ENCODE measurements at regions not wholly inside any gene's neighbourhood (a gene's known extent, or its start where the extent isn't known, plus 50 kb on each side); places are given as distances from the start of the nearest gene placed in this dataset.

DNA sequence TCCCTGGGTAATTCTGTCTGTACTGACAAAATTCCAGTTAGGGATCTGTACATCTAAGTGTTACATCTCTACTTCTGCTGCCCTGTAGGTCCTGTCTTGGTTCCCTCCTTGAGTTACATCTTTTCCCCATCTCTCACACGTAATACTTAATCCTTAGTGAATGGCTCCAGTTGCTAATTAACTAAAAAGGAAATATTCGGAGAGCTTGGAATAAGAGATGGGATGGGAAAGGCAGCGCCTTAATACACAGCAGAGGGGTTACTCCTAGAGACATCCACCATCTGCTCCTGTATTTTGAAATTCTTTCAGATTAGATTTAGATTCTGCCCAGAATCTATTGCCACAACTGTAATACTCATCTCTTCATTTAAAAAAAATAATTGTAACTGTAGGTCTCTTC is 384.0 kb downstream of the SAMD5 start:
- no peak for DNase-seq (ENCODE audit: low read depth)
- no peak overlapping the region for H3K9ac ChIP-seq (ENCODE audit: low read length)

DNA sequence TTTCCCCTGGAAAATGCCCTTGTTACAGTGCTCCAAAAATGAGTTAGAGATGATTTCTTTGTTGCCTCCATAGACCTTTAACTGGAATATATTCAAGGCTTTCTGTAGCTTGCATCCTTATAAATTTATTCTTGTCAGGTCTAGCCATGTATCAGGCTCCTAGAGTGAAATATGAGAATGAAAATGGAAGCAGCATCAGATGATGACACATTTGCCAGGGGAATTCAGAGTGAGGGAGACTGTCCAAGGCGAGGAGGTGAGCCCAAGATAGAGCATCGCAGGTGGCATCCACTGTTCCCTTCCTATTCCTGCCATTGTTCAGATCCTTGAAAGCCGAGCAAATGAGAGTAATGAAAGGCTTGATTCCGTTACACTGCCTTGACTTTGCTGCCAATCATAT is 386.8 kb downstream of the SAMD5 start:
- DNase-seq (ENCODE audit: low read depth), result no peak
- H3K4me3 ChIP-seq (ENCODE audit: low read length), result no peak overlapping the region

More for the DNA sequence above, 384.0 kb downstream of the SAMD5 start:
- H3K9me3 ChIP-seq (ENCODE audit: control insufficient read depth, low read length), result no peaks in the 10 kb centered on the region
- no peaks in the 10 kb centered on the region for H3K36me3 ChIP-seq (ENCODE audit: control insufficient read depth, insufficient read depth, low read length, severe bottlenecking)
- no peaks in the 10 kb centered on the region for H3K27me3 ChIP-seq (replicated peaks; ENCODE audit: control insufficient read depth, insufficient read depth, low read length)
- no peak overlapping the region for H3K4me3 ChIP-seq (ENCODE audit: low read length)
- H3K4me1 ChIP-seq (ENCODE audit: control insufficient read depth, insufficient read depth, low read length), result no peaks in the 10 kb centered on the region

GRCh38 chr6:147900247-147900830 is 391.8 kb downstream of the SAMD5 start:
- DNase-seq (ENCODE audit: low read depth), result no peak
- Histone ChIP-seq H3K9ac (ENCODE audit: low read length) (no peak overlapping the region), H3K27me3 (replicated peaks; ENCODE audit: control insufficient read depth, insufficient read depth, low read length) (no peaks in the 10 kb centered on the region), H3K9me3 (ENCODE audit: control insufficient read depth, low read length) (no peaks in the 10 kb centered on the region), H3K4me1 (ENCODE audit: control insufficient read depth, insufficient read depth, low read length) (peaks cover 3% of the 10 kb centered on the region), H3K4me3 (ENCODE audit: low read length) (no peak overlapping the region), H3K36me3 (ENCODE audit: control insufficient read depth, insufficient read depth, low read length, severe bottlenecking) (no peaks in the 10 kb centered on the region)

More for the DNA sequence above, 386.8 kb downstream of the SAMD5 start:
- Histone ChIP-seq H3K36me3 (ENCODE audit: control insufficient read depth, insufficient read depth, low read length, severe bottlenecking) (no peaks in the 10 kb centered on the region), H3K9ac (ENCODE audit: low read length) (no peak overlapping the region), H3K4me1 (ENCODE audit: control insufficient read depth, insufficient read depth, low read length) (peaks cover 3% of the 10 kb centered on the region), H3K9me3 (ENCODE audit: control insufficient read depth, low read length) (no peaks in the 10 kb centered on the region), H3K27me3 (replicated peaks; ENCODE audit: control insufficient read depth, insufficient read depth, low read length) (no peaks in the 10 kb centered on the region)

- no peaks in the 10 kb centered on the region for H3K9me3 ChIP-seq (ENCODE audit: control insufficient read depth, low read length)
- H3K4me1 ChIP-seq (ENCODE audit: control insufficient read depth, insufficient read depth, low read length), result peaks cover 3% of the 10 kb centered on the region
- no peaks in the 10 kb centered on the region for H3K27me3 ChIP-seq (replicated peaks; ENCODE audit: control insufficient read depth, insufficient read depth, low read length)
- H3K9ac ChIP-seq (ENCODE audit: low read length), result no peak overlapping the region
- no peaks in the 10 kb centered on the region for H3K36me3 ChIP-seq (ENCODE audit: control insufficient read depth, insufficient read depth, low read length, severe bottlenecking)
- DNase-seq (ENCODE audit: low read depth), result no peak
- H3K4me3 ChIP-seq (ENCODE audit: low read length), result no peak overlapping the region
Measured at GRCh38 chr6:147903321-147903720, 394.8 kb downstream of the SAMD5 start.

DNA sequence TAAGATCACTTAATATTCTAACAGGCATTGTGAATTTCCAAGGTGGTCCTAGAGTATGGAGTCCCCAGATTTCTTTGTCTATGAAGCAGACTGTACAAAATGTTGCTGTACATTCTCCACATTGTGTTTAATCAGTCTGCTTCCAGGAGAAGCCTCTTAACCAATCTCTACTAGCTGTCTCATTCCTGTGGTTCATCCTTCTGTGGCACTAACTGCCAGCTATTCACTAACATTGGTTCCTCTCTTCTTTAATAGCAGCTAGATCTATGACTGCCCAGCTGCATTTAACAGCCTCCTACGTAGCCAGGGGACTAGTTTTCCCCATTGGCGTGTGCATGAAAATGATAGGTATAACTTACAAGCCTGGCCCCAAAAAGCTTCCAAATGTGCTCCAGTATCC is 395.4 kb downstream of the SAMD5 start:
- Histone ChIP-seq H3K4me3 (ENCODE audit: low read length) (no peak overlapping the region), H3K4me1 (ENCODE audit: control insufficient read depth, insufficient read depth, low read length) (peaks cover 3% of the 10 kb centered on the region), H3K9ac (ENCODE audit: low read length) (no peak overlapping the region), H3K36me3 (ENCODE audit: control insufficient read depth, insufficient read depth, low read length, severe bottlenecking) (no peaks in the 10 kb centered on the region), H3K27me3 (replicated peaks; ENCODE audit: control insufficient read depth, insufficient read depth, low read length) (no peaks in the 10 kb centered on the region), H3K9me3 (ENCODE audit: control insufficient read depth, low read length) (no peaks in the 10 kb centered on the region)
- peak; percentile 7 for DNase-seq (ENCODE audit: low read depth)

- no peak overlapping the region for H3K4me3 ChIP-seq (ENCODE audit: low read length)
- DNase-seq (ENCODE audit: low read depth), result no peak
- H3K4me1 ChIP-seq (ENCODE audit: control insufficient read depth, insufficient read depth, low read length), result peaks cover 3% of the 10 kb centered on the region
- no peaks in the 10 kb centered on the region for H3K36me3 ChIP-seq (ENCODE audit: control insufficient read depth, insufficient read depth, low read length, severe bottlenecking)
- H3K9ac ChIP-seq (ENCODE audit: low read length), result no peak overlapping the region
- H3K27me3 ChIP-seq (replicated peaks; ENCODE audit: control insufficient read depth, insufficient read depth, low read length), result no peaks in the 10 kb centered on the region
- no peaks in the 10 kb centered on the region for H3K9me3 ChIP-seq (ENCODE audit: control insufficient read depth, low read length)
Measured at GRCh38 chr6:147904416-147904815, 395.9 kb downstream of the SAMD5 start.

DNA sequence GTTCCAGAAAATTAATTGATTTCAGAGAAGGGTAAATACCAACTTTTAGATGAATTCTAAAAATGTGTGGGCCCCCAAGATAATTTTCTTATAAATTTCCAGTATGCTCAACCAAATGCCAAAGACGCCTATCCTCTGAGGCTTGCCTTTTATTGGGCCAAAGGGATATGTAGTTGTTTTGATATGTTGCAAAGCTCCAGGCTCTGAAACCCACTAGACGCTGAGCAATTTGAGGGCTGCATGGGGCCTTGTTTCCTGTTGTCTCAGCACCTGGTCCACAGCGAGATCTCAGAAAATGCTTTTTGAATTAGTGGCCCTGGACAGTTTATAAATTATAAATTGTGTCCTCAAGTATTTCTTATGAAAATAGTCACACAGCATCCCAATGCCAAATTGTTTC is 397.2 kb downstream of the SAMD5 start:
- Histone ChIP-seq H3K9ac (ENCODE audit: low read length) (no peak overlapping the region), H3K36me3 (ENCODE audit: control insufficient read depth, insufficient read depth, low read length, severe bottlenecking) (no peaks in the 10 kb centered on the region), H3K9me3 (ENCODE audit: control insufficient read depth, low read length) (no peaks in the 10 kb centered on the region), H3K27me3 (replicated peaks; ENCODE audit: control insufficient read depth, insufficient read depth, low read length) (no peaks in the 10 kb centered on the region), H3K4me3 (ENCODE audit: low read length) (no peak overlapping the region), H3K4me1 (ENCODE audit: control insufficient read depth, insufficient read depth, low read length) (no peaks in the 10 kb centered on the region)
- DNase-seq (ENCODE audit: low read depth), result peak; percentile 27

DNA sequence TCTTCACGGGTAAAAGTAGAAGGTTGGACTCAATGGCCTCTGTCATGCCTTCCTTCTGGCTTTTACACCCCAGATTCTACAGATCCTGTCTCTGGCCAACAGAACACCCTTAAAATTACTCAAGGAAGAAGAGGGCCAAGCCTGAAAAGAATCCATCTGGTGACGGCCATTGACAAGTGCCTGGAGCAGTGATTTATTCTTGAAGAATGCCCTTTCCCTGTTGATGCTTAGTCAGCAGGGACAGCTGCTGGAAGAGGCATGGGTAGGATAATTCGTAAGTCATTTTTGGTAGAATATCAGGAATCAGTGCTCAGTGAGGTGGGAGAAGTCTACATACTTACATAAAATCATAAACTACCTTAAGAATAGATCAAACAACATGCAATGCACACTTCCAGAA is 397.9 kb downstream of the SAMD5 start:
- no peaks in the 10 kb centered on the region for H3K36me3 ChIP-seq (ENCODE audit: control insufficient read depth, insufficient read depth, low read length, severe bottlenecking)
- no peak overlapping the region for H3K9ac ChIP-seq (ENCODE audit: low read length)
- H3K4me3 ChIP-seq (ENCODE audit: low read length), result no peak overlapping the region
- peak; percentile 65 for DNase-seq (ENCODE audit: low read depth)
- H3K4me1 ChIP-seq (ENCODE audit: control insufficient read depth, insufficient read depth, low read length), result no peaks in the 10 kb centered on the region
- H3K27me3 ChIP-seq (replicated peaks; ENCODE audit: control insufficient read depth, insufficient read depth, low read length), result no peaks in the 10 kb centered on the region
- H3K9me3 ChIP-seq (ENCODE audit: control insufficient read depth, low read length), result no peaks in the 10 kb centered on the region

GRCh38 chr6:147909640-147910039 is 401.1 kb downstream of the SAMD5 start:
- Histone ChIP-seq H3K9ac (ENCODE audit: low read length) (no peak overlapping the region), H3K9me3 (ENCODE audit: control insufficient read depth, low read length) (no peaks in the 10 kb centered on the region), H3K4me3 (ENCODE audit: low read length) (no peak overlapping the region), H3K36me3 (ENCODE audit: control insufficient read depth, insufficient read depth, low read length, severe bottlenecking) (no peaks in the 10 kb centered on the region), H3K27me3 (replicated peaks; ENCODE audit: control insufficient read depth, insufficient read depth, low read length) (no peaks in the 10 kb centered on the region), H3K4me1 (ENCODE audit: control insufficient read depth, insufficient read depth, low read length) (no peaks in the 10 kb centered on the region)
- DNase-seq (ENCODE audit: low read depth), result peak; percentile 61

DNA sequence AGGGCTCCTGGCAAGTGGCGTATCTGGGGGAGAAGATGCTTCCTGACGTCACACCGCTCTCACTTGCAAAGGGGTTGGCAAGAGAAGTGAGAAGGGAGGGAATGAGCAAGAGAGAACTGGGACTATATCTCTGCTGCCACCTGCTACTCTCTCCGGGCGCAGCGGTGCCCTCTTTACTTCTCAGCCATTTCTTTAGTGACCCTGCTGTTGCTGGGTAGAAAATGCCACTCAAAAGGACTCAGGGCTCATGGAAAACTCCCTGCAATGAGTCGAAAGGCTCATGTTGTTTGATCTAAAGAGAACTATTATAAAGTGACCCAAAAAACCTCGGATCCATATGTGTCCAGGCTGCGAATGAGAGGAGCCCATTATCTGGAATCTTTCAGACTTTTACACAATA is 401.8 kb downstream of the SAMD5 start:
- no peak for DNase-seq (ENCODE audit: low read depth)
- Histone ChIP-seq H3K27me3 (replicated peaks; ENCODE audit: control insufficient read depth, insufficient read depth, low read length) (no peaks in the 10 kb centered on the region), H3K9me3 (ENCODE audit: control insufficient read depth, low read length) (no peaks in the 10 kb centered on the region), H3K36me3 (ENCODE audit: control insufficient read depth, insufficient read depth, low read length, severe bottlenecking) (no peaks in the 10 kb centered on the region), H3K4me1 (ENCODE audit: control insufficient read depth, insufficient read depth, low read length) (no peaks in the 10 kb centered on the region), H3K4me3 (ENCODE audit: low read length) (no peak overlapping the region), H3K9ac (ENCODE audit: low read length) (no peak overlapping the region)

GRCh38 chr6:147911057-147911456 is 402.6 kb downstream of the SAMD5 start:
- Histone ChIP-seq H3K4me3 (ENCODE audit: low read length) (no peak overlapping the region), H3K36me3 (ENCODE audit: control insufficient read depth, insufficient read depth, low read length, severe bottlenecking) (no peaks in the 10 kb centered on the region), H3K4me1 (ENCODE audit: control insufficient read depth, insufficient read depth, low read length) (no peaks in the 10 kb centered on the region), H3K9ac (ENCODE audit: low read length) (no peak overlapping the region), H3K9me3 (ENCODE audit: control insufficient read depth, low read length) (no peaks in the 10 kb centered on the region), H3K27me3 (replicated peaks; ENCODE audit: control insufficient read depth, insufficient read depth, low read length) (no peaks in the 10 kb centered on the region)
- DNase-seq (ENCODE audit: low read depth), result no peak

DNA sequence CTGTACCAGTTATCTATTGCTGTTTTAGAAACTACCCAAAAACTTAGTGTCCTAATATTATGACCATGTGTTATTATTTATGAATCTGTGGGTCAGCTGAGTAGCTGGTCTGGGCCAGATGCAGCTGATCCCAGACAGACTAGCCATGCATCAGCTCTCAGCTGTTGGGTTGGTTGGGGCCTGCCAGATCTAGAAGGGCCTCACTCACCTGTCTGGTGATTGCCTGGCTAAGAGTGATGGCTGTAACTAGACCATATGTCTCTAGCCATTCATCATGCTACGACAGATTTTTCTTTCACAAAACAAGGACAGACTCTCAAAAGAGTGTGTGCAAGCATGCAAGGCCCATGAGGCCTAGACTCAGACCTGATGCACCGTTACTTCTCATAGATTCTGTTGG is 403.2 kb downstream of the SAMD5 start:
- H3K9ac ChIP-seq (ENCODE audit: low read length), result no peak overlapping the region
- no peaks in the 10 kb centered on the region for H3K9me3 ChIP-seq (ENCODE audit: control insufficient read depth, low read length)
- no peaks in the 10 kb centered on the region for H3K36me3 ChIP-seq (ENCODE audit: control insufficient read depth, insufficient read depth, low read length, severe bottlenecking)
- no peaks in the 10 kb centered on the region for H3K4me1 ChIP-seq (ENCODE audit: control insufficient read depth, insufficient read depth, low read length)
- no peaks in the 10 kb centered on the region for H3K27me3 ChIP-seq (replicated peaks; ENCODE audit: control insufficient read depth, insufficient read depth, low read length)
- no peak for DNase-seq (ENCODE audit: low read depth)
- H3K4me3 ChIP-seq (ENCODE audit: low read length), result no peak overlapping the region
